Eye (tissue), 1 donor: ENCODE measurements at regions not wholly inside any gene's neighbourhood (a gene's known extent, or its start where the extent isn't known, plus 50 kb on each side); places are given as distances from the start of the nearest gene placed in this dataset.

ENCODE experiments used
- DNase-seq: peaks from one replicate; pipeline ENCODE4 v3.0.0-alpha.2; 2015

- no peak for DNase-seq
Measured at GRCh38 chr6:19479551-19479950, 357.6 kb upstream of the ID4 start.

DNA sequence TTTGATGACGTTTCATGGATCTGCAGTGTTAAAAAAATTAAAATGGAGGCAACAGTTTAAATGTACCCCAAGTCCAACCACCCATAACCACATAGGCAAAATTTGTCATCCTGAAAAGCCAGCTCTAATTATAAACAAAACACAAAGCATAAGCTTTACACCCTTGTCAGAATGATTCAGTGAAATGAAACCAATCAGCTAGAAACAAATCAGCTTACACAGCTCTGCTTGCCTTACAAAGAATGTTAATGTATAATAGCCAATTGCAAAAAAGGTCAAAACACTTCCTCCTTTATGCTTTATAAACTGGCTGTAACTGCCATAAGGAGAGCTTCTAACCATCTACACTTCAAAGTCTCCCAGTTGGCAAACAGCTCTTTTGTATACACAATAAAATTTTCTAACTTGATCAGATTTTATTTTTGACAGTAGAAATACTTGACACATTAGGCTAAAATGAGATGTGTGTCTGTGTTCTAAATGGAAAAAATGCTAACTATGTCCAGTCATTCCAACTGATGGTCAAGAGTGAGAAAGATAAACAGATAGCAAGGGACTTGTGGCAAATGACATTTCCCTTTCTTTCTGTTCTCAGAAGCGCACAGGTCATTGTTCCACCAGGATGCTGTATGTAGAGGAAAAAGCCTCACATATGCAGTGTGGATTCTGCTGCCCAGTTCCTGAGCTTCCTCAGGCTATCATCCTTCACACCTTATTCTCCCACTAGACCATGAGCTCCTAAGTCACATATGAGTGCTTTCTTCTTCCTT, 344.3 kb upstream of the ID4 start:
- DNase-seq: peak; percentile 90

DNA sequence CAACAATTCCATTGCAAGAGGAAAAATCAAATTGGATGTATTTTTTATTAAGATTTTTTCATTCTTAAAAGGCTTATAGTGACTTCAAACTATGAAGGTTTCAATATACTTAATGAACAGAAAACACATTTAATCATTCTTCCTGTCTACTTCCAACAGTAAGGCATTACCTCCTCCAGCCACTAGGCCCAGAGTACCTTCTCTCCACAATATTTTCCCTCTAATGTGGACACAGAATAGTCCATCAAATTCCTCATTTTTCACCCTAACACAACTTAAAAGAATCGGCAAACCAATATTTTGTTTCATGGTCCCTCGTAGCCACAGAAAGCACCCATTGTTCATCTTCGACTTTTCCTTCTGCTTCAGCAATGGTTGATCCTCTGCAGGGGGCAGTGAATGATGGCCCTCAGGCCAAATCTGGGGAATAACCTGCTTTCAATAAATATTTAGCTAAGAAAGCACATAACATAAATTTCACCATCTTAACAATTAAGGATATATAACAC, 335.4 kb upstream of the ID4 start:
- no peak for DNase-seq

DNA sequence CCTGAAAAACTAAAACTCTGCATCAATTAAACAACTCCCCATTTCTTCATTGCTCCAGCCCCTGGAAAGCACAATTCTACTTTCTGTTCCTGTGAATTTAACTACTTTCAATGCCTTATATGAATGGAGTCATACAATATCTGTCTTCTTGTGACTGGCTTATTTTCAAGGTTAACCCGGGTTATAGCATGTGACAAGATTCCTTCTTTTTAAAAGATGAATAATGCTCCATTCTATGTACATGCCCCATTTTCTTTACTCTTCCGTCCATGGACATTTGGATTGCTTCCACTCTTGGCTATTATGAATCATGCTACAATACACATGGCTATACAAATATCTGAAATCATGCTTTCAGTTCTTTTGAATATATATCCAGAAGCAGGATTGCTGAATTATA, 334.9 kb upstream of the ID4 start:
- DNase-seq: no peak

GRCh38 chr6:19515939-19516338, 321.2 kb upstream of the ID4 start:
- DNase-seq: no peak

- no peak for DNase-seq
Measured at GRCh38 chr6:19519941-19520340, 317.2 kb upstream of the ID4 start.

DNA sequence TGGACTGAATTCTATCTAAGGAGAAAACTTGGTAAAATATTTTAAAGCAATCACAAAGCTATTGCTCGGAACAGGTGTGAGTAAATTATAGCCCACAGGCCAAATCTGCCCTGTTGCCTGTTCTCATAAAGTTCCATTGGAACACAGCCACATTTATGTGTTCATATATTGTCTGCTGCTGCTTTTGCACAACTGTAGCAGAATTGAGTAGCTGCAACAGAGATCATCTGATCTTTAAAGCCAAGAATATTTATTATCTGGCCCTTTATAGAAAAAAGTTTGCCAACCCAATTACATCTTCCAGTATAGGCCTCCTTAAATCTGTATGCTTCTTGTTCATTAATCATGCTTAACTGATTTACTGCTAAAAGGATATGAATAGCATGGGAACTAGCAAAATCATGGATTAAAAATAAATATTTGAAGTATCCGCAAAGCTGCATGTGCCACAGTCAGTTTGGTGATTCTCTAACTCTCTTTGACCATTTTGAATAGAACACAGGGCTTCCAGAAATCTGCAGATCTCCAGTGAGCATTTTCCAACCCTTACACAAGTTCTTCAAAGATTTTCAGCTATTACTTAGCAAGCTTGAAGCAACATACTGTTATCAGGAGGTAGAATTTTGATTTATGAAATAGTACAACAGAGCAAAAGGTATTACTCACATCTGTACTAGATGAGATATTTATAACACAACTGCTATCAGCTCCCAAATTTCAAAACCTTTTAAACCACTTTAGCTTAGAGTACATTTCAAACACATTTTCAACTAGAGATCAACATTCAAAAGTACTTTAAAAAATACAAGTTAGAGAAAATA, 312.6 kb upstream of the ID4 start:
- DNase-seq: no peak

- DNase-seq: no peak
Measured at GRCh38 chr6:19525673-19526072, 311.5 kb upstream of the ID4 start.

DNA sequence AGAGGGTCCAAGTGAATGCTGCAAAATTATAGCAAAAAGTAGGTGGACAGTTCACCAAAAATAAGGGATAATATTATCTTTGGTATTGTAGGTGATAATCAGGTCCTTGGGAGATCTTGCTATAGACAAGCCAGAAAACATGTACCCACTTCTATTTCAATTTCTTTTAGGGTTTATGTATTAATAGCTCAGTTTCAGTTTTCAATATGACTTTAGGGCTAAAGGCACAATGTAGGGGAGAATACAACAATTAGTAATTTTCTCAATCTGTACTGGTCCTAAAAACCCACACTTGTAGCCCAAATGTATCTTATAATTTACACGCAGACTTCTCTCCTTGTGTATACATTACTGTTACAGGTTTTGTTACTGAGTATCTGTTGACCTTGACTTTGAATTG, 307.0 kb upstream of the ID4 start:
- DNase-seq: no peak

DNA sequence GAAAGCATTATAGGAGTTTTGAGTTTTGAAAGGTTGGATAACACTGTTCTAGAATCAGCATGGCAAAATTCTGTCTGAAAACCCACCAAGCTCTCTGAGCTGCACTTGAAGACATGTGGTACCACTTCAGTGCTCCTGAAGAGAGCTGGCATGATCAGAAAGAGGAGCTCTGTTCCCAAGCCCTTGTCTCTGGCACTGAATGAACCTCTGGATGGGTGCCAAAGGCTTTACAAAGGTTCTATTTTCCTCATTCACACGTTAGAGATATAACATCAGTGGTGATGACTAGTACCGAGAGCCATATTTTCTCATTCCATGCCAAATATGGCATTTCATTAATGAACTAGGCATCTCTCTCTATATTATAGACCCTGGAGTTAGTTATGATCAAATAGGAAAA, 301.8 kb upstream of the ID4 start:
- no peak for DNase-seq

DNA sequence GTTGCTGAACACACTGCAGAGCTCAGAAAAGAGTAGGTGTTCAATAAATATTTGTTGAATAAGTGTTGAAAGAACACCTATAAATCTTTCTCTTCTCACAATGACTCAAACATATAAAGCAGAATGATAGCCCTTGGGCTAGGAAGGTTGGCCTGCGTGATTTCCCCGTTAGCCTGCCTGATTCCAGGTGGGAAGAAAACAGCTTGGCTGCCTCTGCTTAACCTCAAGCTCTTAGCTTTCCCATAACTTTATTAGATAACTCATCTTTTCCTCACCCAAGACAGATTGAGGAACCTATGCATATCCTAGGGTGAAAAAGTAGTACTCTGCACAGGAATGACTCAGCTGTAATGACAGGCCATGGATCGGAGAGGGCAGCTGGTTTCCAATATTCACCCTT, 300.3 kb upstream of the ID4 start:
- DNase-seq: no peak

DNA sequence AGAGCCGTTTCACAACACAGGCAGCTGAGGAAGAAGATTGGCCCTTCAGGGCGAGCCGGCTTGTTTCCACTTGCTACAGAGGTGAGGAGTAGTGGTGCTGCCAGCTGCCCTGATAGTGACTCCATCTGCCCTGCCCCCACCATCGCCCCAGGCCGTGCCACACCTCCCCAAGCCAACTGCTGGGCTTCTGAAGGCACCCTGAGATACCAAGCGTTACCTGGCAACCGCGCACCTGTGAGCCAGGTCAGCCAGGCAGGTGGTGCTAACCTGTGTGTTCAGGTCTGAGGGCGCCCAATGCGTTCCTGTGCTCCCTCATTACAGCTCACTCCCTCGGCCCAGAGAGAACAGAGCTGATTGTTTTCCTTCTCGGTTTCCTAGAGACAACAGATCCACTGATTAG, 299.1 kb upstream of the ID4 start:
- peak; percentile 14 for DNase-seq

GRCh38 chr6:19547507-19547906, 289.7 kb upstream of the ID4 start:
- no peak for DNase-seq

DNA sequence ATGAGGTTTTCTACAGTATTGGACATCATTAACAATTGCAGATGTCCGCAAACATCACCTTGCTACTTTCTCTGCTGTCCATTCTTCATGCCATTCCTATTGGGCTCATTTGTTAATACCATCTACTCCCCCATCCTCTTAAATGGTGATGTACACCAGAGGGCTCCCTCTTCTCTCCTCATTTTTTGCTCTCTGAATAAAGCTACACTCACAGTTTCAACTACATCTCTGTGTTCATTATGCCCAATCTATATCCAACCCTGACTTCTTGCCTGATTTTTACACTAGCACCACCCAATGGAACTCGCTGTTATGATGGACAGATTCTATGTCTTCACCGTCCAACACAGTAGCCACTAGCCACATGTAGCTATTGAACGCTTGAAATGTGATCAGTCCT, 288.1 kb upstream of the ID4 start:
- no peak for DNase-seq

- no peak for DNase-seq
Measured at GRCh38 chr6:19550380-19550779, 286.8 kb upstream of the ID4 start.

DNA sequence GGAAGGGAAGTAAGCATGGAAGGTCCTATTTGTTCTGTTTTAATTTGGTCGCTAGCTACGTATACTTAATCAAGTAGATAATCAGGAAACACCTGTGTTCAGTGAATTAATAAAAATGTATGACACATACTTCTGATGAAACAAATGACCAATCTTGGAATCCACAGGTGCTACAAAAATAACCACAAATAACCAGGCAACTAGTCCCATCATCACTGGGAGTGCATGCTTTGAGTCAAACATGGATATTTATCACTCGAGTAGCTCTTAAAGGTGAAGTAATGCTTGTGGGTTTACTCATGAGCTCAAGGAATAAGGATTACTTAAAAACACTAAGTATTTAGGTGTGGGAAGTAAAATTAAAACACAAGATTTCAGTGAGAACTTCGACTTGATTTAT, 285.6 kb upstream of the ID4 start:
- DNase-seq: no peak

DNA sequence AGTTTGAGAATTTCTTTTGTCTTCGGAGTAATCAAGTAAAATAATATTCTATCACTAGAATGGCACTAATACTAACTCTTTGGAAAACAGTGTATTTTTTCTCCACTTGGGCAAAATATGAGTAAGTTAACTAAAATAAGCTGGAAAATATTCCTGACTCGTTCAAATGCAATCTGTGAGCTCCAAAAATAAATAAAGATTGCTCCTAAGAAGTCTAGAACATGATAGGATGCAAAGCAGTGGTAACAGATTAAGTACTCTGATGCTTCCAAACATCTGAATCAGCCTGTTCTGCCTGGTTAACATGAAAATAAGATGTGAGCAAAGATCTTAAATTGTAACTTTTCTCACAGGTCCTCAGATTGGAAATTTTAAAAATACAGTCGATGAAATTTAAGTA, 285.1 kb upstream of the ID4 start:
- DNase-seq: no peak

DNA sequence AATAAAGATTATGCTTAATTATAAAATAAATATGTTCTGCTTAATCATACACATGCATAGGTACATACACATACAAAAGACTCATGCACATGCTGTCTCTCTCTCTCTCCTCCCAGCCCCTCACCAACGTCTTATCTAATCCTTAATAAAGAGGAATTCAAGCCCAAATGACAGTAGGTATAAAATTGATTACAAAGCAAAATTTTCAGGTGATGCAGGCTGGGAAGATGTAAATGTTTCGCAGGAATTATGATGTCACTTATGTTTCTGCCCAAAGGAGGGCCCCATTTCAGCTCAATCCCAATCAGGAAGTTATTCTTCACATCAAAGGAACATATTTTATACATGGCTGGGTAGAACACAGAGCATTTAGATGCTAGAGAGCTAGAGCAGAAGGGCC, 284.6 kb upstream of the ID4 start:
- DNase-seq: no peak

GRCh38 chr6:19554356-19555225, 282.6 kb upstream of the ID4 start:
- no peak for DNase-seq

DNA sequence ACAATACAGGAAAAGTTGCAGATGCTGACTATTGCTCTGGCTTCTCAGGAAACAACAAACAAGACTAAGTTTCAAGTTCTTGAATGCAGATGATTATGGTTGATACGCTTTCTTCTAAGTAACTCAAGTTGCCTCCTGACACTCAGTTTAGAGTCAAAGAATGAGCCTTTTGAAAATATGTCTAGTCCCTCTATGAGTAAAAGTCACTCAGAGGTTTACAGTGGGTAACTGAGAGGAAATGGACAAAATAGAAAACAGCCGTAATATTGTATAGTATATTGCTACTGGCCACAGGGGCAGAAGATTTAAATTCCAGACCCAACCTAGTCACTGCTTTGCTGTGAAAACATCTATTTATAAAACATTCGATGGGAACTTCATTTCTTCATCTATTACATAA, 280.0 kb upstream of the ID4 start:
- no peak for DNase-seq

DNA sequence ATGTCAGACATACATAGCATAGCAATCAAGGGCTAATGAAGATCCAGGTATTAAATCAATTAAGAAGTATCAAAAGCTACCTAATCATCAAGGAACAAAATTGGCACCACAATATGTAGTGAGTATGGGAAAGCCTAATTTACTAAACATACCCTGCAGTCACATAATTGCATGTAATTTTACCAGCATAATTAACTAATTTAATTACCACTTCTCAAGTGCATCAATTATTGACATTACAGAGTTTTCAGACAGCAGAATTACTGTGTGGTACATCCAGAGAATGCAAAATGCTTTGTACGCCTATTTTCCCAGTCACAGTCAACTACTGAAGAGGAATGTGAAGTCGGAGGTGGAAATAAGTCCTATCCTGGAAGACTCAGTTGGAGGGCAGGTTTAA, 279.0 kb upstream of the ID4 start:
- no peak for DNase-seq

DNA sequence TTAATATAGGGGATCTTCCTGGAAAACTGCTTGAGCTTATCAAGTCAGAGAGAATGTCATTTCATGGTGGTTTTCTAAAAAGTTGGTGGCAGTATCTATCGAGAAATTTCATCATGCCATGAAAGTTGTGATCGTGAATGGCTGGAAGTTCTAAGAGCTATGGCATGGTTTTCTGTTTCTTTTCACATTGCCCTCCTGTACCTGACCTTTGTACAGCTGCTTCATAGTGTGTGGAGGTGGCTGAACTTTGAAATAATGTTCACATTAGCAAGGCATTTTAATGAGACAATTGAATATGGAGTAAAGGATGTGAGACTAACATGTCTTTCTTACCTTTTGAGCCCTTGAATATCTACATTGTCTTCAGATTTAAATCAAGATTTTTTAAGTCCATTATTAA, 278.2 kb upstream of the ID4 start:
- DNase-seq: no peak

DNA sequence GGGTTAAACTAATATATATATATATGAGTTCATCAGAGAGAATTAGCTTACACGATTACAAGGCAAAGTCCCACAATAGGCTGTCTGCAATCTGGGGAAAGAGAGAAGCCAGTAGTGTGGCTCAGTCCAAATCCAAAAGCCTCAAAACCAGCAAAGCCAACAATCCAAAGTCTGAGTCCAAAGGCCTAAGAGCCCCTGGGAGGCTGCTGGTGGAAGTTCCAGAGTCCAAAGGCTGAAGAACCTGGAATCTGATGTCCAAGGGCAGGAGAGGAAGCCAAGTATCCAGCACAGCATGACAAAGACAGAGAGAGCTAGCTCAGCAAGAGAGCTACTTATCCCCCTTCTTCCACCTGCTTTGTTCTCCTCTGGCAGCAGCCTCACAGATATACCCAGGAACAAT, 274.7 kb upstream of the ID4 start:
- DNase-seq: no peak
